ELR (cell line): ENCODE measurements at regions not wholly inside any gene's neighbourhood (a gene's known extent, or its start where the extent isn't known, plus 50 kb on each side); places are given as distances from the start of the nearest gene placed in this dataset.
"Not testable (repeated sequence)": the region's sequence is repeated elsewhere in the genome, so short reads cannot be mapped to it uniquely, and the experiment has no call there.

ENCODE experiments used
- DNase-seq: peaks from one replicate; pipeline ENCODE4 v3.0.0-alpha.2; 2015; ENCODE audit warnings: low read depth

DNA sequence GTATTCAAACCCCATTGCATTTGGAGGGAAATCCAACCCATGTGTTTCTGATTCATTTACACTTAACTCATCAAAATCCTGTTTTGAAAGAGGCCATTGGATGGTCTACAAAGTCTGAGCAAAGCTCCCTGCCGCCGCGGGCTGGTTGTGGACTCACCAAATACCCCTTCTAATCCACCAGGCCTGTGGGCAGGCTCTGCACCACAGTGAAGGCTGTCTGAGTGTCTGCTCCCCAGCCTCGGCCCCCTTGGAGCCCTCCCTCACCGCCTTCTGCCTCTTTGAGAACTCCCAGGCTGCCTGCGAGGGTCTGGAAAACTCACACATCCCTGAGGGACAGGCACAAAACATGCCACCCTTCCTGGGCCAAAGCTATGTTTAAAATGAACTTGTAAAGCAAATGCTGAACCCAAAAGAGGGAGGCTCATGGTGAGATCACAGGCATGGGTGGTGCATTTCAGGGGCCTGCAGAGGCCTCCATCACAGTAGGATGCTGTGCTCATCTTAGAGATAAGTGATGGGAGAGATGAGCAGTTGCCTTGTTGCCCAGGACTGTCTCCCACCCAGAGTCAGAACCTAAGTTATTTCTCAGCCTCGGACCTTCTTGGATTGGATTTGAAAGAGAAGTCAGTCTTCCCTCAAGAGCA, 225.0 kb downstream of the CYP26B1 start:
- DNase-seq: no peak

DNA sequence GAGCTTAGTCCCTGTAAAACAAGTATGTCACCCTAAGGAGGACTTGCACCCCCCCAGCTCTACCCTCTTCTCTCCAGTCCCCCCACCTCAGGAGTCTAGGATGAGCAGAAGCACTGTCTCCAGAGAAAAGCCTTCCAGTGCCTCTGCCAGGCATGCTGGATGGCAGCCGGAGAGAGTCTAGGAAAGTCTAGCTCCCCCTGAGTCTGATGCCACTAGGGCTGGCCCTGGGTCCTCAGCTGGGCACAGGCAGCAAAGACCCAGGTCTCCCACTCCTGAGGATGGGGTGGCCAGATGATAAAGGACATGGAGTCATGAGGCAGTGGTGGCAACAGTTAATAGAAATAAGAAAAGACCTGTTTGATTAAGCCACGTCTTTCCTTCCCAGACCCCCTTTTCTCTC, 225.6 kb downstream of the CYP26B1 start:
- no peak for DNase-seq

DNA sequence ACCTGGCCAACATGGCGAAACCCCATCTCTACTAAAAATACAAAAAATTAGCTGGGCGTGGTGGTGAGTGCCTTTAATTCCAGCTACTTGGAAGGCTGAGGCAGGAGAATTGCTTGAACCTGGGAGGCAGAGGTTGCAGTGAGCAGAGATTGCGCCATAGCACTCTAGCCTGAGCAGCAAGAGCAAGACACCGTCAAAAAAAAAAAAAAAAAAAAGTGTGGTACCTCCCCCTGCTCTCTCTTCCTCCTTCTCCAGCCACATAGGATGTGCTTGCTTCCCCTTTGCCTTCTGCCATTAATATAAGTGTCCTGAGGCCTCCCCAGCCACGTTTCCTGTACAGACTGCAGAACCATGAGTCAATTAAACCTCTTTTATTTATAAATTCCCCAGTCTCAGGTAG, 226.8 kb downstream of the CYP26B1 start:
- not testable (repeated sequence) for DNase-seq

DNA sequence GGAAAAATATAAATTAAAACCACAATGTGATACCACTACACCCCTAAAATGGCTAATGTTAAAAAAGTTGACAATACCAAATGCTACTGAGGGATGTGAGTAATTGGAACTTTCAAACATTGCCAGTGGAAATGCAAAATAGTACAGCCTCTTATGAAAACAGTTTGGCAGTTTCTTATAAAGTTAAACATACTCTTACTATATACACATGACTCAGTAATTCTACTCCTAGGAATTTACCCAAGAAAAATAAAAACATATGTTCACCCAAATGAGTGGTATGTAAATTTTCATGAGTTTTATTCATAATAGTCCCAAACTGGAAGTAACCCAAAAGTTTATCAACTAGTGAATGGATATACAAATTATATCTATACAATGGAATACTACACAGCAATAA, 228.0 kb downstream of the CYP26B1 start:
- DNase-seq: no peak

DNA sequence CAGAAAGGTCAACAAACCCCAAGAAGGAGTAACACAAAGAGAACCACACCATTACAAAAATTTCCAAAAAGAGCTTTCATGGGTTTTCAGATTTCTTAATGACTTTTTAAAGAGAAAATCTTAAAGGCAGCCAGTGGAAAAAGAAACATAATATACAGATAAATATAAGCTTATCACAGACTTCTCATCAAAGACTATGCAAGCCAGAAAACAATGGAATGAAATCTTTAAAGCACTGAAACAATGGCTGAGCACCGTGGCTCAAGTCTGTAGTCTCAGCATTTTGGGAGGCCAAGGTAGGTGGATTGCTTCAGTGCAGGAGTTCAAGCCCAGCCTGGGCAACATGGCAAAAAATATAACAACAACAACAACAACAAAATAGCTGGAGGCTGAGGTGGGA, 237.4 kb downstream of the CYP26B1 start:
- DNase-seq: no peak

DNA sequence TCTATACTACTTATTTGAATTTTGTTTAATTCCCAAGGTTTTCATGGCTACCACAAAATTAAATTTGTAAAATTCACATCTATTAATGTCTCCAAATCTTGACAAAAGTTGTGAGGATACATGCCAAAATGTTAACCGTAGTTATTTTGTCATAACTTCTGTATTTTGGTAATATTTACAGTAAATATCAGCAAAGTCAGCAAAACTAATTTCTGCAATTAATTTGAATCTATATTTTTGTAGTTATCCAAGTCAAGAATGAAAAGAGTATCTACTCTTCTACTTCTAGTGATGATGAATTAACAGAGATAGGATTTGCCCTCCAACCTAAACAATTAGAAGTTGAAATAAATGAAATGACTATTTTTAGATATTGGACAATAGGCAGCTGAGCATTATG, 238.9 kb downstream of the CYP26B1 start:
- no peak for DNase-seq

DNA sequence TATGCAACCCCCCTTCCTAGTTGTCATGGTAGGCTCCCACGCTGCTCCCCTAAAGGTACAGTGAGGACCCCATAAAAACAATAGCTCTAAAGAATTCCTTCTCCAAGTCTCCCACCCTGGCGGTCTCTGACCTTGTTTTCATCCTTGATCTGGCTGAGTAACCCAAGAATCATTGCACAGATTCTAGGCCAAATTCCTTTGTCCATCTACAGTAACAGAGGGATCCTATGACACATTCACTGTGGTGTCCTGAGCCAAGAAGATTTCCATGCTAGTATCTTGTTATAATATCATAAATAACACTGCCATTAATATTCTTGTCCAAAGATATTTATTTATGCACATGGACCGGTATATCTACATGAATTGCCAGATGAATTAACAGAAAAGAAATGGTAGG, 240.2 kb downstream of the CYP26B1 start:
- DNase-seq: no peak

DNA sequence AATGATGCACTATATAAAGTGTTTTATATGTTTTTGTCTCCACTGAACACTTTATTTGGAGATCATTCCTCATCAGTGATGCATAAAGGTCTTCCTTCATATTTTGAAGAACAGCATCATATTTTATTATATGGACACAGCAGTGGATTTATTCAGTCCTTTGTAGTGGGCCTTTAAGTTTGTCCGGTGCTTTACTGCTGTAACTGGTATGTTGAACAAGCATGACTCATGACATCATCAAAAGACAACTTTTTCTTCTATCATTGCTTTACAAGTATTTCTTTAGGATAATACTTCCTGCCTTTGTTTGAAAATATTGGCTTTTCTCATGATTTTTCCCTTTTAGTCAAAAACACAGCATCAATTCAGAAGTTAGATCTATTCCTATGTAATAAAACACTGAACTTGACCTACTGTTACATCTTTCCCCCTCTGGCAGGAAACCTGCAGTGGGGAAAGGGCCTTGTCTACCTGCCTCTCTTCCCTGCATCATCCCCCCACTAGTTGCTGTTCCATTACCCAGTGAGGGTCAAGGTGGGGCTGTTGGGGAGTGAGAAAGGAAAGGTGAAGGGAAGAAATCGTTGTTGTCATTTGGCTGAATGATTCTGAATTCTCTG, 241.2 kb downstream of the CYP26B1 start:
- peak; percentile 21 for DNase-seq

DNA sequence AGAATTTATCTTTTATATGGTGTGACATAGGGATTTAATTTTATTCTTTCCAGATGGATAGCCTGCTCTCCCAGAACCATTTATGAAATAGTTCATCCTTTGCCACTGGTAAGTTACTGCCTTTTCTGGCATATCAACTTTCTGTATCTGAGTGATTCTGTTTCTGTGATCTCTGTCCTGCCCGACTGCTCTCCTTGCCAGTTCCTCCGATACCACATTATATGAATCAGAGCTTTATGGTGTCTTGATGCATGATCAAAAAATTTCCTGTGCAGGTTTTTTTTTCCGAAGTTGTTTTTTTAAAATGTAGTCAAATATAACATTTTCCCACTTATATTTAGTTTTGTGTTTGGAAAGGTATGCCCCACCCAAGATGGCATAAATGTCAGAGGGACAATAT, 242.5 kb downstream of the CYP26B1 start:
- peak; percentile 38 for DNase-seq

DNA sequence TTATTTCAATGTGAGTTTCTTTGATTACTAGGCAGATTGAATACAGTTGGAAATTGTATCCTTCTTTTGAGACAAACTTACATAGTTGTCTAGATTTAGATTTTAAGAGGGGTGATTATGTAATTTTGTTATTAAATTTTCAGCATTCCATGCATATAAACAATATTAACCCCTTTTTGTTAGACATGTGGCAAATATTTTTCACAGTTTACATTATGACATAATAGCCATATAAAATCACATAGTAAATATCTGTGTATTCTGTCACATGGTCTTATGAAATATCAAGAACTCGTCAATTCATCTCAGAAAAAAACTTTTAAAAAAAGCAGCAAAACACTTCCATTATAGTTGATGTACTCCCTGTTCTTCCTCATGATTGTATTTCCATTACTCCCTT, 243.8 kb downstream of the CYP26B1 start:
- DNase-seq: no peak

DNA sequence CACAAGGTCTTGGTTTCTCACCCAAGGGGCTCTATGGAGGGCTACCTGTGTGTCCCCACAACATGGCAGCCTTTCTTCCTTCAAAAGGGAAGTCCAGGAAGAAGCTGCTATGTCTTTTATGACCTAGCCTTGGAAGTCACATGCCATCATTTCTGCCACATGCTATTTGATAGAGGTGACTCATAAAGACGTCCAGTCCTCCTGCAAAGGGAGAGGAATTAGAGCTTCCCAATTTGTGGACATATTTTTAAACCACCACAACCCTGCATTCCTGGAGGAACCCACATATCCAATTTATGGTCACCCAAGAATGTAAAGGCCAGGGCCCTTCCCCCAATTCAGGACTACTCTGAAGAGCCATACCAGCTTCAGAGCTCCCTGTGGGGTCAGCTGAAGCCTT, 246.2 kb downstream of the CYP26B1 start:
- peak; percentile 39 for DNase-seq

DNA sequence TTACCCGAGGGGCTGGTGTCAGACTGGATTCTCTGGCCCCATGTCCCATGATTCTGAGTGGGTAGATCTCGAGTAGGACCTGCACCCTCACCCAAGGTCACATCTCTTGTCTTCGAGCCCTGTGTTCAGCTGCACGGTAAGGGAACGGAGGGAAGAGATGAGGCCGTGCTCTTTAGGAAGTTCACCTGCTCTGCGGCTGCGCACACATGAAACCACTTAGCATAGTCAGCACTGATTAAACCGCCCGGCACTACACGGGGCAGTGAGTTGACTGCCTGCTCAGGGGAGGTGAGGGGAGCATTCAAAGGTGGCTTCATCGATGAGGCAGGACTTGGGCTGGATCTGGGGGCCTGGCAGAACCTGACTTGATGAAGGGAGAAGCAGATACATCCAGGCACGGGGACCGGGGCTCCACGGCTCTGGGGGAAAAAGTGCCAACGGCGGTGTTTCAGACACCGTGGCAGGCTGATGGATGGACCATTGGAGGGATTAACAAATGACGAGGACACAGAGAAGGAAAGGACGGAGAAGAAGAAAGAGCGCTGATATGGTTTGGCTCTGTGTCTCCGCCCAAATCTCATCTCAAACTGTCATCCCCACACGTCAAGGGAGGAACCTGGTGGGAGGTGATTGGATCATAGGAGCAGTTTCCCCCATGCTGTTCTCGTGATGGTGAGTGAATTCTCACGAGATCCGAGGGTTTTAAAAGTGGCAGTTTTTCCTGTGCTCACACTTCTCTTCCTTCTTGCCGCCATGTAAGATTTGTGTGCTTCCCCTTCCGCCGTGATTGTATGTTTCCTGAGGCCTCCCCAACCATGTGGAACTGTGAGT, 248.6 kb downstream of the CYP26B1 start:
- no peak for DNase-seq

DNA sequence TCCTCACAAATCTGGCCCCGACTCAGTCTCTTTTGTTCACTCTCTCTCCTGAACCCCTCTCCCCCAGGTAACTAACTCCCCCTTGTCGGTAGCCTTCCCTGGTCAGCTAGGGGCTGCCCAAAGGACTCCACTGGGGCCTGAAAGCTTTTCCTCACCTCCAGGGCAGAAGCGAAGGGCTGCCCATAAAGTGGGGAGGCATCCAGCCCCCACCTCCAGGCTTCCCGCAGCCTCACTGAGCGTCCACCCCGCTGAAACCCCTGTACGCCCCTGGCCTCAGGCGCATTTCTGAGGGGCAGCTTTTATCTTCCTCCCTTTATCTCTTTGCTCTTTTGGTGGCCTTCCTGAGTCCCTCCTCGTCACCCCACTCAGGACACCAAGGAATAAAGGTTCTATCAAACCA, 249.3 kb downstream of the CYP26B1 start:
- DNase-seq: no peak

DNA sequence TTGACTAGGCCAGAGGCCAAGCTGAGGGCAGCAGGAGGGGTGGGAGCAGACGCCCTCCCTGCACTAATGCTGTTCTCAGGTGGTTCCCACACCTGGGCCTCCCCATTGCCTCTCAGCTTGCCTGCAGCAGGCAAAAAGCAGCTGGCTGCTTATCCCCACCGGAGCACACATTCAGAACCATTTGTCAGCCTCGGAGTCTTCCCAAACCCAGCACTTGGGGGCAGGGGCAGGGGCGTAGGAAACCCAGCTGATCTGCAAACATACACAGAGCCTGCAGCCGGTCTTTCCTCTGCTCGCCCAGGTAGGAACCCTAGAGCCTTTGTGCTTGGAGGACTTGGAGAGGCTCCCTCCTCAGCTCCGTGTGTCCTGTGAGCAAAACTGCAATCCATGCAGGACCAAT, 249.8 kb downstream of the CYP26B1 start:
- no peak for DNase-seq

DNA sequence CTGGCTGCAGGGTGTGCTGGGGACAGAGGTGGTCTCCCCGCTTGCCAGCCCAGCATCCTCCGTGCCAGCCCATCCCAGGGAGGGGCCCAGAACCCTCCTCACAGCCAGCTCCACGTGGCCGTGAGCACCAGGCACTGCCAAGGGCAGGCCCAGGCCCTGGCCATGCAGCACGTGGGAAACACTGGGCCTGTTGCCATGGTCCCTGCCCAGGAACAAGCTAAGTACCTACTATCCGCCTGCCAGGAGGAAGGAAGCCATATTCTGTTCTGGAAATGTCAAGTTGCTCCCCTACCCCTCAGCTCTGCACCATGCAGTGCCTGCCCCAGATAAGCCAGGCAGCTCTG, 250.6 kb downstream of the CYP26B1 start:
- DNase-seq: no peak

DNA sequence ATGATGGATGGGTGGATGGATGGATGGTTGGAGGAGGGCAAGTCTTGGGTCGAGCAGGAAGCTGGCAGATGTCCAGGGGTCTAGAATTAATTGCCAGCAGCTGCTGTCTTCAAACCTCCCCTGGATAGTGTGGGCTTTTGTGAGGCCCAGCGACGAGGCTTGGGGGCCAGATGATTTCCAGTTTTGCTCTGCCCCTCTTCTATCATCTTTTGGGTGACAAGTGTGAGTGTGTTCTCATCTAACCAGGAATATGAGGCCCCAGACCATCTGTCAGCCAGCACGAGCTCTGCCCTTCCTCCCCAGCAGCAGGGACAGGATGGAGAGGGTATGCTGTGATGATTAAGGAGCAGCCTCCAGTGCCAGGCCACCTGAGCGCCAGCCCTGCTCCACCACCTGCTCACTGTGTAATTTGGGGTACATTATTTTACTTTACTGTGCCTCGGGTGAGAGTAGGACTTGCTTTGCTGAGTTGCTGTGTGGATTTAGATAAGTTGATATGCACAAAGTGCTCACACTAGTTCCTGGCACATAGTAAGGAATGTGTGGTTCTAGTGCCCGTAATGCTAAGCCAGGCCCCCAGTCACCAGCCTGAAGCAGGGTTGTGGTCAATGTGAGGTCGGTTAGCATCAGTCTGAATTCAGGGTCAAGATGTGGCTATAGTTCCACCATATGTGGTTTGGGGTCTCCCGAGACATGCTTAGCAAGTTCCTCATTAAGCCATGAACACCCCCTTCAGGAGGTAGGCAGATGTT, 251.1 kb downstream of the CYP26B1 start:
- DNase-seq: no peak

DNA sequence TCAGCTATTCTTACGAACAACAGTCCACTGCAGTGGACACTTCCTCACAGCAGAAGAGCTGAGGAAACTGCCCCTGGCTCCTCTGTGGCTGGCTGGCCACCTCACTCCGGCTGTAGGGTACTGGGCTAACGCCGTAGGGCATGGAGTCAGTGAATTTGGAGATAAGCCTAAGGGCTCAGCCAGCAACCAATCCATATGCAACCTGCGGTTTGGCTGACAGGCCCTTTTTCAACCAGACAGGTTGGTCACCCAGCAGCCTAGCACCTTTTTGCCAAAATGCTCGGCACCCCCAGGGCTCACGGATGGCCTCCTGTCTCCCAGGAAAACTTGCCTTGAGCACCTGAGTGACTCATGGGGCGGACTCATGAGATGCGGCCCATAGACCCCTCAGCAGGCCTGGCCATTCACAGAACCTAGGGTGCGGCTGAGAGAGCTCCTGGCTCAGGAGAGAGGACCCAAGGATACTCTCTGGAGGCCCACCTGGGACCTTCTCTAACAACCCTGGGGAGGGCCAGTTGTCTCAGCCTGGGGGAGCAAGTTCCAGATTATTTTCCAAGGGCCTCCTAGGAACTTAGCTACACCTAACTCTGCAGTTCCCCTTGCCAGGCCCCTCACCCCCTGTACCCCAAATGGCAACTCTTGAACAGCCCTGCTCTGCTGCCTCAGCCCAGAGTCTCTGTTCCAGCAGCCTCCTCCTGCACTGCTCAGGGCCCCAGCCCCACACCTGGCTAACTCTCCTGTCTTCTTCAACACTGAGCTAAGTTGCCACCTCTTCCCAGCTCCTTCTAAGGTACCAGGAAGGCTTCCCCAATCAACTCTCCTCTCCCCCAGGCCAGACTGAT, 252.1 kb downstream of the CYP26B1 start:
- no peak for DNase-seq

DNA sequence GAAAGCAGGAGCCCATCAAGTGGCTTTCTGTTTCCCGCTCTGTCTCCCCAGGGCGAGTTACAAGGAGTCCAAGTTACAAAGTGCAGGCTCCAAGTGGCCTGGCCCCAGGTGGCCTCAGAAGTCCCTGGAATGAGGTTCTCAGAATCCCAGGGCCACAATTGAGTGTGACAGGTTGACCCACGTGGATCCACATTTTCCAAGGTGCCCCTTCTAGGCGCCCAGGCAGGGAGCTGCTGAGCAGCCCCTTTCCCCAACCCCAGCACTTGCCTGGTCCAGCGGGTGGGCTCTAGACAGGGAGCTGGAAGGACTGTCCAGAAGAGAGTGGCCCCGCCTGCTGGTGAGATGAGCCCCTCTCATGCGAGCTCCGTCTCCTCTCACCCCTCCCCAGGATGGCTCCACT, 253.4 kb downstream of the CYP26B1 start:
- DNase-seq: no peak

DNA sequence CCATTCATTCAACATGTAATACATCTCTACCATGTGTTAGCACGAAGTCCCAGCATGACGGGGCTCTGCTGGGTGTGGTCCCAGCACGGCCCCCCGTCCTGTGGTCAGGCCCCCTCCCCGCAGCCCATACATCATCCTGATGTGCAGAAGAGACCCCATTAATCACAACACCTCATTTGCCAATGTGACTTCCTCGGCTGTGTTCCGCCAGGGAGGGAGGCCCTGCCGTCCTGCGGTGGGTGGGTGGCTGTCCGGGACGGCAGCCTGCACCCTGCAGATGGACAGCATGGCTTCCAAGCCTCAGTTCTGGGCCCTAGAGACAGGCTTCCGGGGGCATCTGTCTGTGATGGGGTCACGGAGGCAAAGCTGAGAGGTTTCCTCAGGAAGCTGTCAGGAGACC, 254.0 kb downstream of the CYP26B1 start:
- no peak for DNase-seq

DNA sequence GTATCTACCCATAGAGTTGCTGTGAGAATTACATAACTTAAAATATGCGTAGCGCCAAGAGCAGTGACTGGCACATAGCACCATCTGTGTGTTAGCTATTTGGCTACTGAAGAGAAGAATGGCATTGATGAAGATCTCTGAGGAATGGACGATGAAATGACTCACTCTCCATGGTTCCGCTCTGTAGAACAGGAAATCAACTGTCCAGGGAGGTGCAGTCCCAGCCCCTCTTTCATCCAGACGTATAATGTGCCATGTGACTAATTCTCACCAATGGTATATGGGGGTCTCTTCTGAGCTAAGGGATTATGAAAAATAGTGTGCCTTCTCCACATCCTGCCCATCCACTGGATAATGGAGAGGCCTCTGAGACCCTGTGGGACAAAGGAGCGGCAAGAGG, 254.8 kb downstream of the CYP26B1 start:
- no peak for DNase-seq

DNA sequence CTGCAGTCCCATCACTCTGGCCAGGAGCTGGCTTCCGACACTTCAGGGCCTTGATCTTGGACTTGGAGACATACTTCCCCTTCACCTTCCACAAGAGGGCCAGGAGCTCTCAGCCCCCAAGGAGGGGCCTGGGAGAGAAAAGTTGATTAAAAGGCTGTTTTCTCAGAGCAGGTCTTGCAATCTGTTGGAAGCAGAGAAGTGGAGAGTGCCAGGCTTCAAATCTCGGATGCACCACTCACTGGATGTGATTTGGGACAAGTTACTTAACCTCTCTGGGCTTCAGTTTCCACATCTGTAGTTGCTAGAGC, 255.3 kb downstream of the CYP26B1 start:
- DNase-seq: no peak
